HG03520 (cell line): ENCODE measurements at regions not wholly inside any gene's neighbourhood (a gene's known extent, or its start where the extent isn't known, plus 50 kb on each side); places are given as distances from the start of the nearest gene placed in this dataset.

Experiments used
- ATAC-seq: cut with Tn5 transposase; IDR thresholded peaks from one replicate; pipeline ENCODE4 v1.9.1; 2021; ENCODE audit warnings: mild to moderate bottlenecking, moderate library complexity; ENCODE audit not compliant: unreplicated experiment

DNA sequence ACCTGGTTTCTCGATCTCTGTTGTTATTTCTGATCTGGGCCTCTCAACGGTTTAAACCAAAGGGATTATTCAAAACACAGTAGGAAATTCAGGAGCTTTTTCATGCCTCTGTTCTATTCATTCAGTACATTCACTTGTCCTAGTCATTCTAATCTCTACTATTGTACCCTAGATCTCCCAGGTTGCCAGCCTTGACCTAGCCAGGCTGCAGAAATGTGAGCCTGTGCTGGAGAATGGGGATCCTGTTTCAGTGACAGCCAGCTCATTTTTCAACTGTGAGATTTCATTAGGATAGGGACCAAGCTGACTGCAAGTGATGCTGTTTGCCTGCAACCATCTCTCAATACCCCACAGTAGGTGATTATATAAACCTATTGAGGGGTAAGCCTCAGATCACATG, 186.2 kb downstream of the CMPK2 start:
- no peak for ATAC-seq

DNA sequence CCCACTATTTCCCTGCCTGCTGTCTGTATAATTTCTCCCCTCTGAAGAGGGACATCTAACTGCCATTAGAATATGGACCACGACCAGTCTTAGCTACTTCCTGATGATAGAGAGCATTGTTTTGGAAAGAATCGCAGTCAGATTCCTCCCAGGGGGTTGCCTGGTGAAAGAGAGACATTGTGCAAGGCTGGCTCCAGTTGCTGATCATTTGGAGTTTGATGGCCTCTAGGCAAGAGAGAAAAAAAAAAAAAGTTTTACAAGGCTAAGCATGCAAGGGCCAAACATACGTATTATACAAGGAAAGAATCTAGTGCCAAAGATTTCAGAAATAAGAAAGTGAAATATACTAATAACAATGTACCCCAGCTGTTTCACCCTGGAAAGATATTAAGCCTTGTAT, 182.2 kb downstream of the CMPK2 start:
- no peak for ATAC-seq

DNA sequence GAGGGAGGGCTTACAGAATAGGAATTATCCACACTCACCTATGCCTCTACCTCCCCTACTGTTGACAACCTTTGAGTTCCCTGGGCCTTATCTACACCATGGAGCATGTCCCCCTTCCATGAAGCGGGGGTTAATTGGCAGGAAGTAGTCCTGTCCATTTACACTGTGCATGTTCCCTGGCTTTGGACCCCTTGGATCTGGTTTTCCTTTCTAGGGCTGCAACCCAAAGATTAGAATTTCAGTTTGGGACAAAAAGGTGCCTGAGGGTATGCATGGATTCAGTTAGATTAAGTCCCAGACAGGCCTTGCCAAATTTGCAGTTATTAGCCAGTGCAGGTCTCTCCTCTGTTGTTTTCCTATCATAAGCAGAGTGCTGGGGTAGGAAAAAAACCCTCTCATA, 180.3 kb downstream of the CMPK2 start:
- ATAC-seq: no peak

DNA sequence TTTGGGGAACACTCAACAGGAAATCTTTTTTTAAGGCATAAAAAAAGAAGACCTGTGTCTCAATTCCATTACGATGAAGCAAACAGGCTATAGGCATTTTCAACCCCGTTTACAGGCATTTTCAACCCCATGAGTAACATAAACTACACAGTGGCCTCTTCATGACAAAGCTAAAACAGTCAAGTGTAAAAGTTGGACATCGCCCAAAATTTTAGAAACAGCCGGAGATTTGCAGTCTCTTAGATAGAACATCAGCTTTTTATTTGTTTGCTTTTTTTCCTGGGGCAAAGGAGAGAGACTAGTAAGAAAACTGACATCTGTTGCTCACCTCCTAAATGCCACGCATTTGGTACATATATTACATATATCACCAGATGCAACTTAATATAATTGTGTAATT, 173.7 kb downstream of the CMPK2 start:
- no peak for ATAC-seq

DNA sequence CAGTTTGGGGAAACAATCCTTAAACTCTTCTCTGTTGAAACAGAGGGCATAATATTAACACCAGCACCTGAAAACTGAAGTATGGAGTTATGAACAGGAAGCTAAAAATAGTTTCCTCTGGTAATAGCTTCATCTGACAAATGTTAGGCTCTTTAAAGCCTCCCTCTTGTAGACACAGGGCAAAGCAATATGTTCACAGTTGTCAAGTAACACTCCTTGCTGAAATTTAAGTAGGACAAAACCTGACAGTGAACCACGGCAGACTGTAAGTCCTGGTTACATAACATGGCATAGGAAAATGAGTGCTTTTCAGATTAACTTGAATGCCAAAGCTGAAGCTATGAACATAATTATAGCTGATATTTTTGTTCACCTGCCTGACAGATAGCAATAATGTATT, 172.9 kb downstream of the CMPK2 start:
- no peak for ATAC-seq

DNA sequence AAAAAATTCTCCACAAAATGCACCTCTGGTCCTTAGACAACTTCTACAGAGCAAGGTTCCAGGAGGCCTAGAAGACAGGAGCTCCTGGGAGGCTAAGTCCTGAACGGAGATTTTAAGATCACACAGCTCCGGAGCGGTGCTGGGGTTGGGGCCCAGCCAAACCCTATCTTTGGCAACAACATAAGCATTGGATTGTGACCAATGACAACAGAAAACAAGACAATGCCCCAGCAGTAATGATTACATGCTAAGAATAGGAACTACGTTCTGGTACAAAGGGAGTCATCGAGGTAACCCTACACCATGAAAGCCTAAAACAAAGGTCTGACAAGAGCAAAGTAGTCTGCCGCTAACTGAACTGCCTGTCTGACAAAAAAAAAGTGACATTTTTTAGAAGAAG, 171.2 kb downstream of the CMPK2 start:
- no peak for ATAC-seq

DNA sequence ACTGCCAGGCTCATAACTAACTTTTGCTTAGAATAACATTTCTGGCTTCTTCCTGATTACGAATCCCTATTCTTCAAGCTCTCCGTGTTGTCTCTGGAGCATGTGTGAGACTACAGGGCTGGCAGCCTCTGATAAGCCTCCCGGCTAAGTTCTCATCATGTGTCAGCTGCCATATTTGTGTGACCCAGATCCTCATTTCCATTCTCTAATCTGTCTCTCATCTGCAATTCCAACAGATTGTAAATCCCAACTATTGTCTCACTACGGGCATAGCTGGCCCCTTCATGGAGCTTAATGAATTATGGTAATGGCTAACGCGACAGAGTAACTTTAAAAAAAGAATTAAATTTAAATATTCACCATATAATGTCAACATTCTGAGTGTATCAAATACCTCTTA, 165.4 kb downstream of the CMPK2 start:
- ATAC-seq: no peak

DNA sequence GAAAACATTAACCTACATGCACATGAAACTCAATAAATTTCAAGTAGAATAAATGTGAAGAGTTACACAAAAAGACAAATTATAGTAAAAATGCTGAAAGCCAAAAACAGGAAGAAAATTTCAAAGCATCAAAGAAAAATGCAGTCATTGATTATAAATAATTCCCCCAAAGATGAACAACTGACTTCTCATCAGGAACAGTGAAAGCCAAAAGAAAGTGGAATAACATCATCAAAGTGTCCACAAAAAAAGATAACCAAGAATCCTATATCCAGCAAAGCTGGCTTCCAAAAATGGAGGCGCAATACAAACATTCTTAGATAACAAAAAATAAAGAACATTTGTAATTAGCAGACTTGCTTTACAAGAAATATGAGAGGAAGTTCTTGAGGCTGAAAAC, 161.6 kb downstream of the CMPK2 start:
- ATAC-seq: no peak

DNA sequence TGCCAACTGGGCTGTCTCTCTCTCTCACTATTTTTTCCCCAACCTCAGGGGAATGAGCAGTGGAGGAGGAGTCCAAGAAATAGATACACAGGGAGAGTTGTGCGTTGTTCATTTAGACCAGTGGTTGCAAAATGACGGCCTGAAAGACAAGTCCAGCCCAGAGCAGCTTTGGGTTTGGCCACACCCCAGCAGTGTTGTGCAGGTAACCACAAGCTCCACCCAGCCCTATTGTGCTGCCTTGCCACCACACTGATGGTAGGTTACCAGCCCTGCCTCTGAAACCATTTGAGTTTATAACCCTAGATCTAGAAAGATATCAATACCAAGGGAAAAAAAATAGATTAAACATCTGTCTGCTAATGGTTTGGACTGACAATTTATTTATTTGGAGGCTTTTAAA, 144.3 kb downstream of the CMPK2 start:
- ATAC-seq: no peak

DNA sequence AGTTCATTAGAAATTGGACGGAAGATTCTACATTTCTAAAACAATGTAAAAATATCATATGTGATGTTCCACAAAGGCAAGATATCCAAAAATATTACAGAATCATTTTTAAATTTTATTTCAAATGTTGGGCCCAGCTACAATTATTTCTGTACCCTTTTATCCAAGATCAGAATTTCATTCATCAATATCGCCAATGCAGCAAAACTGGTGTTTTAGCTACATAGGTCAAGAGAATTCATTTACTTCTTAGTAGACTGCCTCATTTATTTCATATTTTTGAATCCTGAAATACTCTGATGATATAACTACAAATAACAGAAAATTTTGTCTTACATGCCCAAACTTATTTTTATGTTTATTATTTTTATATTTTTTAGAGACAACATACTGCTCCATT, 143.1 kb downstream of the CMPK2 start:
- ATAC-seq: no peak

DNA sequence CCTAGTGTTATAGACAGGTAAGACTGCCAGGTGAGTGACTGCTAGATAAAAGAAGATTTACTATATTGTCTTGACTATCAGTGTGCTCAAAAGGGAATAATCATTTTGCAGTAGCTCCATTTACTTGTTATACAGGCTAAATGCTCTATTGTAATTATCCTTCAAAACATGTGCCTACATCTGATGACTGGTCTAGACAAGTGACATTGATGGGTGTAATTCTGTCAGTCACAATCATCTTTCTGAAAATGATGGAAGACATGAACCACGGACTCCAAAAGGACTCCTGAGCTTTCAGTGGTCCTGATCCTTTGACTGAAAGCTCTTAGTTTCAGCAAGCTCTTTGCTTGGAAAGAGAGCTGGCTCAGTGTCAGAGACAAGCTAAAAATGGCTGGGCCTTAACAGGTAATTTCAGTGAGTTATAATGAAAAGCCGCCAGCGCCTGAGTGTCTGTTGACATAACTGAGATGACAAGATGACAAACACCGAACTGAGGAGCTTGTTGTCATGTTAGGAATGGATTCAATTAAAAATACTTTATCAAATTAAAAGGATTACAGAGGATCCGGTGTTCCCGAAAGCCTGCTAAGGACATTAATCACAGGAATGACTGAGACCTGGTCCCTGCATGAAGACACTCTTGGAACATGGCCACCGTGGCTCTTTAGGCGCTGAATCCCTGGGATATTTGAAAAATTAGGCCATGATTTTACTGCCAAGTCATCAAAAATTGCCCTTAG, 141.7 kb downstream of the CMPK2 start:
- ATAC-seq: no peak

DNA sequence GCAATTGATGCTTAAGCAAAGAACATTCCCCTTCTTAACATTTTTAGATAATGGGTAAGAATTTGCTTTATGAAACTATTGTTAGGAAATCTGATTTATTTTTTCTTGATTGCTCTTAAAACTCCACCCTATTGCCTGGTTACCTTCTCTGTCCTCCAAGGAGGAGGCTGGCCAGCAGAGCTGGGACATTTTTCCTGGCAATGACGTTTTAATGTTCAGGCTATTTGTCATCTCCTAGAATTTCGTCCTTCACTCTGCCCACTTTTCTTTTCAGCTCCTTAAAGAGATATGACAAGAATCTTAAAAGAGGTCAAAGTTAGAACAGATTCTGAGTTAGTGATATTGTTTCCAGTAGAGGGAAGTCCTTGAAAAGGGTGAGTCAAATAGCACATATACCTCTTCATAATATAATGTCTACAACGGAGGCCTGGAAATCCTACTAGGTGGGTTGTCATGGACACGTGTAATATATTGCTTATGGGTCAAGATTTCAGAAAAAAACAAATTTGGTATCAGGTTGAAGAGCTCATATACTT, 141.0 kb downstream of the CMPK2 start:
- ATAC-seq: no peak

DNA sequence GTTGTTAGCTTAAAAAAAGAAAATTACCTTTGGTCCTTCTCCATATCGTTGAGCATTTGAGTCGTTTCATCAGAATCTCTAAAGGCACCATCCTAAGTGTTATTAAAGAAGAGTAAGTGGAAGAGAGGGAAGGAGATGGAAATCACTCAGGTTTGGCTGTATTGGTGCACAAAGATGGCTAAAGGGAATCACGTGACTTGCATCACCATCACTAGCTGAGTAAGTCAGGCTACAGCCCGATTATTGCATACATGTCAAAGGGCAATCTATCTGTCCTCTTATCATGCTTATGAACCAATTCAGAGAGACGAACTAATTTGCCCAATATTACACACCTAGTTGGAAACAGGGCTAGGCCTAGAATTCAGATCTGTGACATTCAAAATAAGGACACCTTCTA, 137.6 kb downstream of the CMPK2 start:
- ATAC-seq: no peak

DNA sequence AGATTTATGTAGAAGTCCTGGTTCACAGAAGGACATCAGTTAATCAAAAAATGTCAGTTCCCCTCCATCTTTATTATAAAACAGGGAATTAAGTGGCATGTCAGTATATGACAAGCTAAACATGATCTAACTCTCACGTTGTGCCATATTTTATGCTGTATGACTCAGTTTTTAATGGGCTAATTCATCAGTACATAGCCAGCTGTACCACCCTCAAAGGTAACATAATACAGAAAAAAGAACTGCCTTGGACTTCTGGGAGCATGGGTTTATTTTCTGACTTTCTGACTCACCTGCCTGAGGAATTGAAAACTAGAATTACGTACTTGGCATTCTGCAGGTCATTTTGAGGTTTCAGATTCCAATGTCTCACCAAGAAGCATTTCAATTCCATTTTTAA, 135.7 kb downstream of the CMPK2 start:
- no peak for ATAC-seq

DNA sequence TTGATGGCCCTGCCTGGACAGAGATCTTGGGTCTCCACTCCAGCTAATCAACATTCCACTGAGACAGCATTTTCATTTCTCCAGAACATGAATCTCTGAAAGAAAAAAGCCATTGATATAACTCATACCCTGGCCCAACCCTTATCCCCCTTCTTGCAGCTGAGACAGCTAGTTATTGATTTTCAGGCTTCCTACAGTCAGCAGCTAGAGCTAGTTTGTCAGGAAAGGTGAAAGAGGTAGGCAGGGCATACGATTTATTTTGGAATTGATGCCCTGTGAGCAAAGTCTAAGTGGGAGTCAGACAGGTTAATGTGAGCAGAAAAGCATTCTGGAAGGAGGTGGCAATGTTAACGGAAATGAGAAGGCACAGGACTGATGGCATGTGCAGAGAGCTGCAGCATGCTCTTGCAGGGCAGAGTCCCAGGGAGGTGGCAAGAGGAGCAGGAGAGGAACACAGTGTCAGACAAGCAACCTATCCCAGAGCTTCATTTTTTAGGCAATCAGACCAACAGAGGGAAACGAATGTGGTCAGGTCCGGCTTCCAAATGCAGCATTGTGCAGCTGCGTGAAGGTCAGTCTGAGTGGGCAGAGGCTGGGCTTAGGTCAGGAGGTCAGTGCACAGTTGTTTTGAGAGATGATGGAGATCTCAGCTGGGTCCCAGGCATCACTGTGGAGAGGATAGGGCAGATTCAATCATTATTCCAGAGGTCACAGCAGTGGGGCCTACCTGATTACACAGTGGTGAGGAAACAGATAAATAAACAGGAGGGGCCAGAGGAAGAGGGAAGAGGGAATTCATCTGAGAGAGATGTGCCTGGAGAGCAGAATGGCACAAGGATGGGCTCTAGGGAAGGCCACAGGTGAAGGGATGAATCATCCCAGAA, 134.8 kb downstream of the CMPK2 start:
- no peak for ATAC-seq

DNA sequence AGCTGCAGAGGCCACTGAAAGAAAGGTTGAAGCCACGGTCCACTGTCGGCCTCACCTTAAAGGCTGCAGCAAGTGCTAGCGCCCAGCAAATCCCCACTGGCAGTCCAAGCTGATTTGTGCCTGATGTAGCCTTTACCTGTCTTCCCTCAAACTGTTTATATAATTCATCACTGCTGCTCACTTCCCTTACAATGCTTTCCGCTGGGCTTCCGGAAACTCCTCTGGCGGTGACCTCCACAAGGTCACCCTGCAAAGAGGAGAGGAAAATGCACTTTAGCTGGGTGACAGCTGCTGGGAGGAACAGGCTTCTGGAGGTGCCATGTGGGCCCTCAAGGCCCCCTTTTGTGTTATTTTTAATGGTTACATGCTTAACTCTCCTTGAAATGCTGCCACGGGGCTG, 126.2 kb downstream of the CMPK2 start:
- no peak for ATAC-seq

DNA sequence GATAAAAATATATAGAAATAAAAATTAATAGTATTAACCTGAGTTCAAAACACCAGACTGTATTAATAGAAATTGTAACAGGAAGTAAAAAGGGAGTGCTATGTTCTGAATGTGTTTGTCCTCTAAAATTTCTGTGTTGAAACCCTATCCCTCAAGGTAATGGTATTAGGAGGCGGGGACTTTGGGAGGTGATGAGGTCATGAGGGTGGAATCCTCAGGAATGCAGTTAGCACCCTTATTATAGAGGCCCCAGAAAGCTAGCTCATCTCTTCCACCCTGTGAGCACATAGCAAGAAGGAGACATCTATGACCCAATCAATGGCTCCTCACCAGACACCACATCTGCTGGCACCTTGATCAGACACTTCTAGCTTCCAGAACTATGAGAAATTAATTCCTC, 124.5 kb downstream of the CMPK2 start:
- ATAC-seq: no peak

DNA sequence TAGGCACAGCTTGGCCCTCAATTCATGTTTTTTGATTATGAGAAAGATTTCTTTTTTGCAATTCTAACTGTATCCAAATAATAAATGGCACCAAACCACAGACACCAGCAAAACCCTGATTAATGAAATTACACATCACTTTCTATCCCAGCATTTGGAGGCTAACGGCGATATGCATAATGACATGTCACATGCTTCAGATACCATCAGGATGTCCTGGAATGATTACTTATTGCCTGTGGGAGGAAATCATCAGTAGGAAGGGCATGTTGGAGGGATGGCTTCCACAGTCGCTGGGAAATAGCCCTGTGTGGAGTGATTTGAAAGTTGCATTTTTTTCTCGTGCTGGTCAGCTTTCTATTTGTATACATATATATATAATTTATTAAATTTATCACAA, 121.7 kb downstream of the CMPK2 start:
- ATAC-seq: no peak

DNA sequence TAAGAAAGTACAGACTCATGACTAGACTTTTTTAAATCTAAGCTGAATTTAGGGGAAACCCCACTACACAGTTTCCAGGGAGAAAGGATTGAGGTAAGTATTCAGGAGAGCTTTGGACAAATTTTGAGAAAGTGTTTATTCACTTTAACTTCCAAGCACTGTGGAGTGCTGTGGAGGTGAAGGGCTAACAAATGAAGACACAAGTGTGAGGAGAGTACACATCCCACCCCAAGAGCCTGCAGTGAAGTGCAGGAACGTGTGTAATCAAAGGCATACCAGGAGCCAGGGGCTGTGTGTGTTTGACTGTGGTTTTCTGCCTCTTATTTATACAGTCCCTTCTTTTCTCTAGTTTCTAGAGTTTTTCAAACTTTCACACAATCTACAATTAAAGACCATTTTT, 118.3 kb downstream of the CMPK2 start:
- no peak for ATAC-seq

DNA sequence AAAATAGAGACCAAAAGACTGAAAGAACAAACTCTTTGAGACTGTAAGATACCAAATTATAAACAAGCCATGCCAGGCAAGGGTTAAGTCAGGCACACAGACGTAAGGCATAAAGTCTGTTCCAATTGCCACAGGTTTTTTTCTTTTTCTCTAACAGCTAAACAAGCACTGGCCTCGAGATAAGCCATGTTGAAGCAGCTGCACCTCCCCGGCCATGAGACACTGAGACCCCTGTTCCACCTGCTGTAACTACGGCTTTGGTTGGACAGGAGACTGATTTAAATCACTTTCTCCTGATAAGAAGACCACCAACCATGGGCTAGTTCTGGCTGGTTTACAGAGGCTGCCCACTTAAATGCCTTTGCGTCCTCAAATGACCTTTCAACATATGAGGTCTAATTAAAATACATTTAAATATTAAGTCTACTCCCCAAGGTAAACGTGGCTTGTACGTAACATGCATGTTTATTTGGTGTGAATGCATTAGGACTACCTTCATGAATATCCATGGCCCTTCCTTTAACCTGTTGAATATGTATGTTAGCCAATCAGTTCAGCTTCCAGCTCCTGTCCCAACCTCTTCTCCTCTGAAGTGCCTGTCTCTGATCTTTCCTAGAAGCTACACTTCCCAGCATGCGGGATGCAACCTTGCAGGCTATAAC, 117.2 kb downstream of the CMPK2 start:
- no peak for ATAC-seq

DNA sequence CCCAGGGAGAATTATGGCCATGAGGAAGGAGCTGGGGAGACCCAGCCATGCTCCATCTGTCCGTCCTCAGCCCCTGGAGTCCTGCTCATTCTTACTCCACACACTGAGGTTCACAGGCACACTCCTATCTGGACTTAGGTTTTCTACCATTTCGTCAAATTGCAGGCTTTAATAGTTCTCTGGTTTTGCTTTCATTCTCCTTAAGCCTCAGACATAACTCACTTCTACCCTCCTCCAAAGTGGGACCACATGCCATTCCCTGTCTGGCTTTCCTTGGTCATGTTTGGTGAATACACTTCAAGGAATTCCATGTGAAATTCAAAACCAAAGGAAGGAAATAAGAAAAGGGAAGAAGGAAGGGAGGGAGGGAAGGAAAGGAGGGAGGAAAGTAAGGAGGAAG, 115.7 kb downstream of the CMPK2 start:
- no peak for ATAC-seq
